Adrenal gland (tissue), 5 donors: ENCODE measurements at regions not wholly inside any gene's neighbourhood (a gene's known extent, or its start where the extent isn't known, plus 50 kb on each side); places are given as distances from the start of the nearest gene placed in this dataset.

Experiments
- CTCF ChIP-seq, 6 experiments: fragments of 450-650 bp in 4 of 6; fragments of 200-600 bp in 2 of 6; sonication (generic) in 1 of 6; IDR thresholded peaks; 1 replicate in 5 of 6; 2 replicates in 1 of 6; pipeline versions ENCODE4 v1.5.1 to v1.8.0; 2016 to 2021; ENCODE audit warnings: antibody characterized with exemption in 6 of 6, mild to moderate bottlenecking in 2 of 6, moderate library complexity in 1 of 6
- POLR2A ChIP-seq, 2 donors: fragments of 450-650 bp; IDR thresholded peaks; one replicate each; pipeline ENCODE4 v1.6.1; 2017; ENCODE audit warnings: antibody characterized with exemption in 2 of 2, mild to moderate bottlenecking in 2 of 2, moderate library complexity in 1 of 2
- donor health status: DM: no; HTN: no; CAD: no.

GRCh38 chr2:6773694-6774044 is 92.0 kb downstream of the CMPK2 start:
- no peak for TF ChIP-seq CTCF (IDR thresholded peaks at IDR 0.05)
- TF ChIP-seq POLR2A (IDR thresholded peaks at IDR 0.05), result no peak
